K562 (cell line): ENCODE measurements at regions not wholly inside any gene's neighbourhood (a gene's known extent, or its start where the extent isn't known, plus 50 kb on each side); places are given as distances from the start of the nearest gene placed in this dataset.

Source experiments
- ATAC-seq: fragments of 200-7000 bp; cut with Tn5 transposase; 3 replicates; pipeline ENCODE4 v1.9.1; 2020; ENCODE audit warnings: moderate library complexity
- BruUV-seq: library from RNA; stranded (reverse); fragments of 400-500 nt; replicated peaks from 2 replicates; lab custom pipeline; 2021; lab: Mats Ljungman, UMichigan
- CTCF ChIA-PET: fragments of 300-600 bp; formaldehyde crosslinking; extraction: SDS; loops from one replicate; lab custom pipeline; 2021; ENCODE audit warnings: low intra/inter-chr PET ratio; lab: Yijun Ruan, JAX
- POLR2A ChIA-PET: fragments of 300-600, 350-650 bp; sonication (Branson Sonifier 250); formaldehyde crosslinking; extraction: SDS; loops from one replicate; lab custom pipeline; 2021; ENCODE audit warnings: antibody characterized with exemption, inconsistent platforms; lab: Yijun Ruan, JAX
- DNase-seq, 4 experiments: peaks; one replicate each; pipeline versions ENCODE4 v3.0.0 to v3.0.0-alpha.2; 2011 to 2018; ENCODE audit warnings: low spot score in 3 of 4, mixed read lengths in 3 of 4; ENCODE audit errors: extremely low read depth in 1 of 4
- FAIRE-seq: peaks from 2 replicates; lab custom pipeline; 2011; peaks lifted over from hg19 to GRCh38; lab: Jason Lieb, UNC
- H2AFZ ChIP-seq: 2 replicates; pipeline ENCODE4 v1.6.0; 2011; ENCODE audit warnings: low read depth, low read length, control low read depth, inconsistent platforms
- H3K27ac ChIP-seq: fragments of 200-600 bp; 3 replicates; pipeline ENCODE4 v1.8.0; 2011; ENCODE audit warnings: low read depth, mild to moderate bottlenecking, control low read depth, inconsistent platforms, low read length, moderate library complexity, mixed read lengths; ENCODE audit errors: extremely low read depth
- H3K27me3 ChIP-seq, 2 experiments: fragments of 300-600 bp in 1 of 2; 2 replicates in 1 of 2; 3 replicates in 1 of 2; pipeline versions ENCODE4 v1.6.0 to v1.8.0; 2011; ENCODE audit warnings: inconsistent platforms in 2 of 2, low read length in 2 of 2, mild to moderate bottlenecking in 1 of 2, mixed read lengths in 1 of 2, moderate library complexity in 1 of 2; ENCODE audit not compliant: control insufficient read depth in 2 of 2, insufficient read depth in 2 of 2
- H3K36me3 ChIP-seq: fragments of 300-600 bp; 3 replicates; pipeline ENCODE4 v1.8.0; 2011; ENCODE audit warnings: mild to moderate bottlenecking, low read length, inconsistent platforms; ENCODE audit not compliant: control insufficient read depth, insufficient read depth
- H3K4me1 ChIP-seq, 2 experiments: fragments of 200-600 bp in 1 of 2; replicated peaks in 1 of 2; 2 replicates in 1 of 2; 3 replicates in 1 of 2; pipeline versions ENCODE4 v1.5.1 to v1.8.0; 2011; ENCODE audit warnings: inconsistent platforms in 2 of 2, low read length in 2 of 2, mild to moderate bottlenecking in 1 of 2, mixed read lengths in 1 of 2, moderate library complexity in 1 of 2; ENCODE audit not compliant: control insufficient read depth in 2 of 2, insufficient read depth in 2 of 2
- H3K4me2 ChIP-seq: 2 replicates; pipeline ENCODE4 v1.6.1; 2011; ENCODE audit warnings: low read length, control low read depth, inconsistent platforms, mixed read lengths; ENCODE audit not compliant: insufficient read depth
- H3K4me3 ChIP-seq: fragments of 200-600 bp; sonication (generic), shearing (Covaris generic); 2 replicates; pipeline ENCODE4 v1.5.1; 2016; ENCODE audit warnings: control low read depth, inconsistent platforms
- H3K79me2 ChIP-seq: fragments of 200-600 bp; 3 replicates; pipeline ENCODE4 v1.8.0; 2011; ENCODE audit warnings: low read length, inconsistent platforms; ENCODE audit not compliant: control insufficient read depth, insufficient read depth
- H3K9ac ChIP-seq, 2 experiments: 2 replicates each; pipeline versions ENCODE4 v1.6.0 to v1.6.1; 2011; ENCODE audit warnings: low read depth in 2 of 2, low read length in 2 of 2, control low read depth in 1 of 2, inconsistent platforms in 1 of 2, mild to moderate bottlenecking in 1 of 2, mixed read lengths in 1 of 2; ENCODE audit not compliant: insufficient read depth in 1 of 2
- H3K9me1 ChIP-seq: one replicate; pipeline ENCODE4 v1.6.0; 2011; ENCODE audit warnings: inconsistent platforms, mild to moderate bottlenecking, low read length, moderate library complexity; ENCODE audit not compliant: control insufficient read depth, insufficient read depth
- H3K9me3 ChIP-seq: replicated peaks from 2 replicates; pipeline ENCODE4 v1.5.1; 2011; ENCODE audit warnings: low read depth, low read length, inconsistent platforms; ENCODE audit not compliant: control insufficient read depth, insufficient read depth
- H4K20me1 ChIP-seq: replicated peaks from 2 replicates; pipeline ENCODE4 v1.6.1; 2011; ENCODE audit warnings: low read length, inconsistent platforms, mixed read lengths; ENCODE audit not compliant: control insufficient read depth, insufficient read depth
- EWSR1 ChIP-seq: fragments of 450-650 bp; IDR thresholded peaks from 2 replicates; pipeline ENCODE4 v1.6.1; 2018; ENCODE audit warnings: borderline replicate concordance, mild to moderate bottlenecking, low read depth, moderate library complexity; ENCODE audit not compliant: partially characterized antibody
- FIP1L1 ChIP-seq: fragments of 200-400 bp; formaldehyde crosslinking; IDR thresholded peaks from 2 replicates; pipeline ENCODE4 v1.6.1; 2018; ENCODE audit warnings: mild to moderate bottlenecking, low read depth, low read length; ENCODE audit not compliant: poor library complexity, severe bottlenecking
- HNRNPL ChIP-seq: fragments of 200-400 bp; formaldehyde crosslinking; IDR thresholded peaks from 2 replicates; pipeline ENCODE4 v1.6.1; 2017; ENCODE audit warnings: low read depth, mild to moderate bottlenecking, low read length
- STAG1 ChIP-seq: sonication (generic); formaldehyde crosslinking; IDR thresholded peaks from 2 replicates; pipeline ENCODE4 v1.5.0; 2020; ENCODE audit warnings: missing genetic modification reagents, borderline replicate concordance
- ZKSCAN3 ChIP-seq: fragments of 250-450 bp; sonication (Bioruptor Pico); IDR thresholded peaks from 2 replicates; pipeline ENCODE4 v1.4.0; 2020
- ZNF217 ChIP-seq: sonication (generic); formaldehyde crosslinking; IDR thresholded peaks from 2 replicates; pipeline ENCODE4 v1.8.0; 2022; ENCODE audit warnings: mild to moderate bottlenecking, missing genetic modification reagents
- WGBS: fragments of 100-300 bp; shearing (Covaris generic); methylation state at CpG from one replicate; pipeline ENCODE4 v1.1.6; 2016; ENCODE audit warnings: low coverage, mixed read lengths; ENCODE audit not compliant: insufficient coverage; ENCODE audit errors: missing lambda C conversion rate; 5-methylcytosine and 5-hydroxymethylcytosine counted together
- in situ Hi-C: fragments of 300-500 bp; cut with MboI; formaldehyde crosslinking; loops from 4 replicates; pipeline ENCODE4 v1.15.0; 2018; ENCODE audit warnings: inconsistent platforms, mixed read lengths
- intact Hi-C: fragments of 100-400 bp; cut with micrococcal nuclease; formaldehyde crosslinking; loops from 2 replicates; pipeline ENCODE4 v1.14.2; 2022
- TF ChIP-seq, protein P1 (sequence below): sonication (generic); formaldehyde crosslinking; IDR thresholded peaks from 2 replicates; pipeline ENCODE4 v1.8.1; 2023; ENCODE audit warnings: missing genetic modification reagents, mild to moderate bottlenecking, borderline replicate concordance
- TF ChIP-seq, protein P2 (sequence below): sonication (generic); formaldehyde crosslinking; IDR thresholded peaks from 2 replicates; pipeline ENCODE4 v1.8.0; 2023; ENCODE audit warnings: mild to moderate bottlenecking, missing genetic modification reagents
- TF ChIP-seq, protein P3 (sequence below): sonication (generic); formaldehyde crosslinking; IDR thresholded peaks from 2 replicates; pipeline ENCODE4 v1.8.1; 2022; ENCODE audit warnings: missing genetic modification reagents

DNA sequence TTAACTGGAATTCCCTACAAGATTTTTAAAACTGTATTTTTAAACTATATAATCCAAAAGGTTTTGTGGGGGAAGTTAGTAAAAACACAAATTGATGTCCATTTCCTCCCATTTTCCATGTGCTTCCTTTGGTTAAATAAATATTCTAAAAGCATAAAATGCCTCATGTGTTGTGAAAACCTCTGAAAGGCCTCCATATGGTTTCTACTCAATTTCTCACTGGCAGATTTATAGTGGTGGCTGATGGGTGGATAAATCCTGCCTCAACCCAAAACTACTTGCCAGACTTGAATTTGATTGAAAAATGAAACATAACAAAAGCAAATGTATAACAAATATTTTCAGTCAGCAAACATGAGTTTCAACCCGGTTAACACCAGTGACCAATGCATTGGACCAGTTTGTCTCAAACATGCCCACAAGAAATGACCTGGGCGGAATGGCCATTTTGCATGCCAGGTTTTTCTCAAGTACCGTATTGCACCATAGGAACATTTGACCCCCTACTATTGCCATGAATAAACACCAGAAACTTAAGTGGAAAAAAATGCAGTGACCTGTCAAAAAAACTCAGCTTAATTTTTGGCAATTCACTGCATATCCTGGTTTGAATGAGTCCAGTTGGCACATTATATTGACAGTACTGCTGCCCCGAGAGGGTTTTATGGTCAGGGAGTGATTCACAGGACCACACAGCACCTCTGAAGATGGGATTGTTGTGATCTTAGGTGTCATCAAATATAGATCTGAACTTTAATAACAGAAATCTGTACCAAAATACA is 454.6 kb upstream of the ANKRD30A start (continued):
- TF ChIP-seq, protein P1, sequence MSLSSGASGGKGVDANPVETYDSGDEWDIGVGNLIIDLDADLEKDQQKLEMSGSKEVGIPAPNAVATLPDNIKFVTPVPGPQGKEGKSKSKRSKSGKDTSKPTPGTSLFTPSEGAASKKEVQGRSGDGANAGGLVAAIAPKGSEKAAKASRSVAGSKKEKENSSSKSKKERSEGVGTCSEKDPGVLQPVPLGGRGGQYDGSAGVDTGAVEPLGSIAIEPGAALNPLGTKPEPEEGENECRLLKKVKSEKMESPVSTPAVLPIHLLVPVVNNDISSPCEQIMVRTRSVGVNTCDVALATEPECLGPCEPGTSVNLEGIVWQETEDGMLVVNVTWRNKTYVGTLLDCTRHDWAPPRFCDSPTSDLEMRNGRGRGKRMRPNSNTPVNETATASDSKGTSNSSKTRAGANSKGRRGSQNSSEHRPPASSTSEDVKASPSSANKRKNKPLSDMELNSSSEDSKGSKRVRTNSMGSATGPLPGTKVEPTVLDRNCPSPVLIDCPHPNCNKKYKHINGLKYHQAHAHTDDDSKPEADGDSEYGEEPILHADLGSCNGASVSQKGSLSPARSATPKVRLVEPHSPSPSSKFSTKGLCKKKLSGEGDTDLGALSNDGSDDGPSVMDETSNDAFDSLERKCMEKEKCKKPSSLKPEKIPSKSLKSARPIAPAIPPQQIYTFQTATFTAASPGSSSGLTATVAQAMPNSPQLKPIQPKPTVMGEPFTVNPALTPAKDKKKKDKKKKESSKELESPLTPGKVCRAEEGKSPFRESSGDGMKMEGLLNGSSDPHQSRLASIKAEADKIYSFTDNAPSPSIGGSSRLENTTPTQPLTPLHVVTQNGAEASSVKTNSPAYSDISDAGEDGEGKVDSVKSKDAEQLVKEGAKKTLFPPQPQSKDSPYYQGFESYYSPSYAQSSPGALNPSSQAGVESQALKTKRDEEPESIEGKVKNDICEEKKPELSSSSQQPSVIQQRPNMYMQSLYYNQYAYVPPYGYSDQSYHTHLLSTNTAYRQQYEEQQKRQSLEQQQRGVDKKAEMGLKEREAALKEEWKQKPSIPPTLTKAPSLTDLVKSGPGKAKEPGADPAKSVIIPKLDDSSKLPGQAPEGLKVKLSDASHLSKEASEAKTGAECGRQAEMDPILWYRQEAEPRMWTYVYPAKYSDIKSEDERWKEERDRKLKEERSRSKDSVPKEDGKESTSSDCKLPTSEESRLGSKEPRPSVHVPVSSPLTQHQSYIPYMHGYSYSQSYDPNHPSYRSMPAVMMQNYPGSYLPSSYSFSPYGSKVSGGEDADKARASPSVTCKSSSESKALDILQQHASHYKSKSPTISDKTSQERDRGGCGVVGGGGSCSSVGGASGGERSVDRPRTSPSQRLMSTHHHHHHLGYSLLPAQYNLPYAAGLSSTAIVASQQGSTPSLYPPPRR (CRISPR knock-in tag) = no peak
- TF ChIP-seq ZKSCAN3 (CRISPR knock-in tag) = no peak

DNA sequence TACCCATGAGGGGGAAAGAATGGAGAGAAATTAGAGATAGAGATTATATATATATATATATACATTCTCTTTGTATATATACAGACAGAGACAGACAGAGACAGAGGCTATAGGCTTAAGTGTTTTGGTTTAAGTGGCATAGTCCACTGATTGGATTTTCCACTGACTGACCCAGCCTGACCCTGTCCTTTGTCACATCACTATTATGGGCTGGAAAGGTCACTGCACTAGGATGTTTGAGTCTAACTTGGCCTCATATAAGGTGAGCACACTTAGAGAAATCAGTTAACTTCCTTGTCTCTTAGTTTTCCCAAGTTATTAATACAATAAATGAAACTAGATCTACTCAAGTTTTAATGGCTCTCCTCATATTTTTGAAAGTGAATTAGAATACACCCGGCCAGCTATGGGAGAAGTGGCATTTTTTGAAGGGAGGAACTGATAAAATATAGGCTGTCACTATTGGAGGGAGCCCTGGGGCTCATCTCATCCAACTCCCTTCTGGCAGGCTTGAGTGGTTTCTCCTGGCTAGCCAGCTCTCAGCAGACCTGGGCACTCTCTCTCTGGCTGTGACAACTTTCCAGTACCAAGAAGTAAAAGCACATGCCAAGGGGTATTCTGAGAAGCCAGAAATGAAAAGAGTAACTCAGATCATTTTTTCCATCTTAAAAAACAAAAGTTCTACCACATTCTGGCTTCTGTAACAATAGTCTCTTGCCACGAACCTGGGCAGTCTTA is 455.6 kb upstream of the ANKRD30A start:
- intact Hi-C loops = no loop called here
- H3K9ac ChIP-seq = no peak overlapping the region
- no peaks in the 10 kb centered on the region for H3K4me1 ChIP-seq
- no peaks in the 10 kb centered on the region for H3K27me3 ChIP-seq
- H3K79me2 ChIP-seq = no peaks in the 10 kb centered on the region
- H3K4me2 ChIP-seq = no peak overlapping the region
- no peak overlapping the region for H2AFZ ChIP-seq
- FAIRE-seq = no peak
- ChIA-PET POLR2A (no interaction called here), CTCF (no interaction called here)
- WGBS = 5% methylated on average over 2 of the region's 2 CpGs
- H3K27ac ChIP-seq = no peak overlapping the region
- H3K9me3 ChIP-seq = no peaks in the 10 kb centered on the region
- no peak for ATAC-seq
- DNase-seq = no peak
- H3K9me1 ChIP-seq = no peaks in the 10 kb centered on the region
- no peak overlapping the region for H3K4me3 ChIP-seq
- in situ Hi-C loops = no loop called here
- H4K20me1 ChIP-seq = no peaks in the 10 kb centered on the region
- BruUV-seq = no TSS peak
- no peaks in the 10 kb centered on the region for H3K36me3 ChIP-seq
- TF ChIP-seq FIP1L1 = no peak
- TF ChIP-seq EWSR1 = no peak
- TF ChIP-seq, protein P2, sequence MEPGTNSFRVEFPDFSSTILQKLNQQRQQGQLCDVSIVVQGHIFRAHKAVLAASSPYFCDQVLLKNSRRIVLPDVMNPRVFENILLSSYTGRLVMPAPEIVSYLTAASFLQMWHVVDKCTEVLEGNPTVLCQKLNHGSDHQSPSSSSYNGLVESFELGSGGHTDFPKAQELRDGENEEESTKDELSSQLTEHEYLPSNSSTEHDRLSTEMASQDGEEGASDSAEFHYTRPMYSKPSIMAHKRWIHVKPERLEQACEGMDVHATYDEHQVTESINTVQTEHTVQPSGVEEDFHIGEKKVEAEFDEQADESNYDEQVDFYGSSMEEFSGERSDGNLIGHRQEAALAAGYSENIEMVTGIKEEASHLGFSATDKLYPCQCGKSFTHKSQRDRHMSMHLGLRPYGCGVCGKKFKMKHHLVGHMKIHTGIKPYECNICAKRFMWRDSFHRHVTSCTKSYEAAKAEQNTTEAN (CRISPR knock-in tag) = no peak
- TF ChIP-seq, protein P3, sequence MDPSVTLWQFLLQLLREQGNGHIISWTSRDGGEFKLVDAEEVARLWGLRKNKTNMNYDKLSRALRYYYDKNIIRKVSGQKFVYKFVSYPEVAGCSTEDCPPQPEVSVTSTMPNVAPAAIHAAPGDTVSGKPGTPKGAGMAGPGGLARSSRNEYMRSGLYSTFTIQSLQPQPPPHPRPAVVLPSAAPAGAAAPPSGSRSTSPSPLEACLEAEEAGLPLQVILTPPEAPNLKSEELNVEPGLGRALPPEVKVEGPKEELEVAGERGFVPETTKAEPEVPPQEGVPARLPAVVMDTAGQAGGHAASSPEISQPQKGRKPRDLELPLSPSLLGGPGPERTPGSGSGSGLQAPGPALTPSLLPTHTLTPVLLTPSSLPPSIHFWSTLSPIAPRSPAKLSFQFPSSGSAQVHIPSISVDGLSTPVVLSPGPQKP (CRISPR knock-in tag) = no peak
- no peak for TF ChIP-seq STAG1 (CRISPR knock-in tag)
- no peak for TF ChIP-seq ZNF217 (CRISPR knock-in tag)
- TF ChIP-seq HNRNPL = no peak
